Endothelial cell of hepatic sinusoid (primary cell): ENCODE measurements at regions not wholly inside any gene's neighbourhood (a gene's known extent, or its start where the extent isn't known, plus 50 kb on each side); places are given as distances from the start of the nearest gene placed in this dataset.

Experiments used
- in situ Hi-C: cut with HindIII; loops from 2 replicates; pipeline ENCODE4 v1.10.0; 2017; ENCODE audit warnings: low sequenced_read_pairs

DNA sequence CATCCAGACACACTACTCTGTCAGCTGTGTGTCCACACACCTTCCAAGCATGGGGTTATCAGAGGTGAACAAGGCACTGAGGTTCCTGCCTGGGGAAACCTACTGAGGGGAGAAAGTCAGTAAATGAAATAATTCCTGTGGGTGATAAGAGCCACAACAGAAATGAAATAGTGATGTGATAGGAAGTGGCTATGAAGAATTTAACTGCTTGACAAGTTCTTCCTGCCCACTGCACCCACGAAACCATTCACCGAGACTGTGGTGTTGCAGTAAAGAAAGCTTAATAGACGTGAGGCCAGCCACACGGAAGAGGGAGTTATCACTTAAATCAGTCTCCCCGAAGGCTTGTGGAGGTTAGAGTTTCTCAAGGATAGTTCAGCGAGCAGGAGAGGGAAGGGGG lies 353.1 kb downstream of the UQCRFS1 start:
- in situ Hi-C loops, result no loop called here

DNA sequence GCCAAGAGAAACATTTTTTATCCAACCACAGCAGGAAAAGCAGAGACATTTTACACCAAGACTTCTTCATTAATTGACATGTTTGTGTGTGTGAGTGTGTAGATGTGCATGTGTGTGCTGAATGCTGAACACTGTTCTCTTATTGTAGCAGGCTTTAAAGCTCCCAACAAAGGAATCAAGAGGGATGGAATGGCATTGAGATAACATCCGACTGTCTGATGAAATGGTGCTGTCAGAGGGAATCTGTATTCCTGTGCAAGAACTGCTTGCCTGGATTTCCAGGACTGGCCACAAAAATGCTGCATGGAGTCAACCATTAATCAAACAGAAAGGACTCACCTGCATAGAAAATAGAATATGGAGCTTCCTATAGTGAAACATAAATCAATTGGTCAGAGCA lies 354.0 kb downstream of the UQCRFS1 start:
- in situ Hi-C loops, result no loop called here

- in situ Hi-C loops, result no loop called here
Measured at GRCh38 chr19:28857967-28858366, 355.0 kb downstream of the UQCRFS1 start.

DNA sequence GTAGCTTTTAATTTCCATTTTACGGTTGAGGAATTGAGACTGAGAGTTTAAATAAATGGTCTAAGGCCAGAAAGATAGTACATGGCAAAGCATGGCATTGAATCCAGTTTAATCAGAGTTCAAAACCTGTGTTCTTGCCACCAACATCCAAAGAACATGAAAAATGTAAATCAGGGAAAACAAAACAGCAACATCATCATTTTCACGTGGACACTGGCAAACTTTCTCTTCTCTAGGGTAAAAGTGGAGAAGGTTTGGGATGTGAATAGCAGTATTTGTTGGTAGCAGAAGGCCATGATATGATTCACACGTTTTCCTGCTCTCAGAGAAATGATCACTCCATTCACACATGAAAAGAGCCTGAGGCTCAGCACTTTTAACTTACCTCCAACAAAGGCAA lies 357.7 kb downstream of the UQCRFS1 start:
- in situ Hi-C loops, result no loop called here

GRCh38 chr19:28847468-28847867 lies 365.5 kb downstream of the UQCRFS1 start:
- in situ Hi-C loops, result no loop called here

DNA sequence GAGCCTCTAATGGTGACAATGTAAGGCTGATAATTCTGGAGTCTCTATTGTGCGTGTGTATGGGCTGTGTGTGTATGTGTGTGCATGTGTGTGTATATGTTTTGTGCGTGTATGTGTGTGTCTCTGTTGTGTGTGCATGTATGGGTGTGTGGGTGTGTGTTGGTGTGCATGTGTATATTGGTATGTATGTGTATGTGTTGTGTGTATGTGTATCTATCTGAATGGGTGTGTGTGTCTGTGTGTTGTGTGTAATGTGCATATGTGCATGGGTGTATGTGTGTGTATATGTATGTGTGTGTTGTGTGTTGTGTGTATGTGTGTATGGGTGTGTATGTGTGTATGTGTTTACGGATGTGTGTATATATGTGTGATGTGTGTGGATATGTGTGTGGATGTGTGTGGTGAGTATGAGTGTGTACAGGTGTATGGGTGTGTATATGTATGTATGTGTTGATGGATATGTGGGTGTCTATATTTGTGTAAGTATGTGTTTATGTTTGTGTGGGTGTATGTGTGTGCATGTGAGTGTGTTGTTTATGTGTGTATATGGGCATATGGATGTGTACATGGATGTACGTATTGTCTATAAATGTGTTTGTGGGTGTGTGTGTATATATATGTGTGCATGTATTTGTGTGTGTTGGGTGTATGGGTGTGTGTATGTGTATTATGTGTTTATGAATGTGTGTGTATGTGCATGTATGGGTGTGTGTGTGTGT lies 366.7 kb downstream of the UQCRFS1 start:
- in situ Hi-C loops, result no loop called here

DNA sequence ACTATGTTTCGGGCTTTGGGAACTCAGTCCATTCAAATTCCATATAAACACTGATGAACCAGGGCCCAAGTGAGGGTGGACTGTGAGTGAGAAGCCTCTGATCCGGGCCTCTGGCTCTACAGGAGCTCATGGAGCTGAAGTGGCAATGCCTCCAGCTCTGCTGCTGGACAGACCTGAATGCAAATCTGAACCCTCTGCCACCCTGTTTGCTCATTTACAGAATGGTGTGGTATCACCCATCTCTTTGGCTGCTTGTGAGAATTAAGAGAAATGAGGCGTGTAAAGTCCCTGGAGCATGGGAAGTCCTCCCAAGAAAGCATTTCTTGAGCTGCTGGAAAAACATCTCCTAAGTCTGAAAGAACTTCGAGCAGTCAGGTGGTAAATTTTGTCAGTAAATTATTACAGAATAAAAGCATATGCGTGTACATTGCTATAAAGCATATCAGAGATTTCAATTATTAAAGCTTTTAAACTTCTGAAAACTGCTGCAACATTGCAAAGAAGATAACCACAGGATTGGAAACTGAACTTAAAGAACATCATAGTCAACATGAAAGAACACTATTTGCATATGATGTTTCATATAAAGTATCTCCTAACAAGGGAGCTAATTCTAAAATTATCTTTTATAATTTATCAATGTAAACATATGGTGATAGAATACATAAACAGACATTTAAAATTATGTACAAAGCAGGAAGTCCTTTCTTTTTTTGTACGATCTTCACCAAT lies 369.0 kb downstream of the UQCRFS1 start:
- in situ Hi-C loops, result no loop called here

GRCh38 chr19:28841531-28841930 lies 371.4 kb downstream of the UQCRFS1 start:
- in situ Hi-C loops, result no loop called here

DNA sequence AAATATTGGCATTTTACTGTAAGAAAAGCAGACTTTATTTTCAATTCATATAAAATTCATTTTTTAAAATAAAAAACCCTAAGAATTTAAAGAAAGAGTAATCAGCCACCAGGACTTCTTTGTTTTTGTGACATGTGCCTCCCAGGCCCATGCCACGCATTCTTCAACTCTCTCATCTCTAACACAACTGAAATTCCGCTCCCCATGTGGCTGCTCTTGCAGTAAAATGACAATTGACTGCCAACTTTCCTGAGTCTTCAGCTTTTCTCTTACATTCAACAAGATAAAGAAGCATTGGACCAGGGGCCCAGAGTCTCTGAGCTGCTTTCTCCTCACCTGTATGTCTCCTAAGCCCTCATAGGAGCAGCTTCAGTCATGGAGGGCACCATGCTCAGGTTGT lies 372.1 kb downstream of the UQCRFS1 start:
- in situ Hi-C loops, result no loop called here

GRCh38 chr19:28839455-28839854 lies 373.5 kb downstream of the UQCRFS1 start:
- in situ Hi-C loops, result no loop called here

DNA sequence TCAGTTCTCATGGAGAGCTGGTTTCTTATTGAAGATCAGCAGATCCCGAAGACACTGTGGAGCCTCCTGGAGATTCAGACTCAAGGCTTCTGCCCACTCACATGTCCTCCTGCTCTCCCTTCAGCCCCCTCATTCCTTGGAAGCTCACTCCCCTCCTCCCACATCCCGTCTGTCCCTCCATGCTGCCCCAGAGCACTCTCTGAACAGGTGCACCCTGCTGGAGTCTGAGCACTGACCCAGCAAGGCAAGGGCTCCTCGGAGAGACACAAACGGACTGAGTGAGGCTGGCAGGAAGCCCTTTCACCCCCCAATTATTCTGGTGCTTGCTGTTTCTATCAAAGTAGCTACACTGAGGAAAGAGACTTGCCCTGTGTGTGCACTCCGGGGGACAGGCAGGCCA lies 374.0 kb downstream of the UQCRFS1 start:
- in situ Hi-C loops, result no loop called here

- in situ Hi-C loops, result no loop called here
Measured at GRCh38 chr19:28836421-28836820, 376.5 kb downstream of the UQCRFS1 start.

GRCh38 chr19:28834996-28835395 lies 378.0 kb downstream of the UQCRFS1 start:
- in situ Hi-C loops, result no loop called here

DNA sequence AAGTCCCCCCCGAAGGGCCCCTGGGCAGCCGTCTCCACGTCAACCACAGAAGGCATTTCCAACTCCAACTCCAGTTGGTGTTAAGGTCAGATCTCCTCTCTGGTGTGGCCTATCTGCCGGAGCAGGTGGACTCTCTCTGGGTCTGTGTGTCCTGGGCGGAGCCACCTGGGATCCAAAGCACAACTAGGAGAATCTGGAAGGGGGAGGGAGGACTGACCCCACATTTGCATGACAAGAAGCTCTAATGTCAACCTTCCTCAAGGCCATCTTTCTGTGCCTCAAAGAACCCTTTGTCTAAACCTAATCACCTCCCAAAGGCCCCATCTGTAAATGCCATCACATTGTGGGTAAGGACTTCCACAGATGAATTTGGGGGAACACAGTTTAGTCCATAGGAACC lies 381.5 kb downstream of the UQCRFS1 start:
- in situ Hi-C loops, result no loop called here

- in situ Hi-C loops, result no loop called here
Measured at GRCh38 chr19:28829762-28830161, 383.2 kb downstream of the UQCRFS1 start.

- in situ Hi-C loops, result no loop called here
Measured at GRCh38 chr19:28829359-28829758, 383.6 kb downstream of the UQCRFS1 start.

DNA sequence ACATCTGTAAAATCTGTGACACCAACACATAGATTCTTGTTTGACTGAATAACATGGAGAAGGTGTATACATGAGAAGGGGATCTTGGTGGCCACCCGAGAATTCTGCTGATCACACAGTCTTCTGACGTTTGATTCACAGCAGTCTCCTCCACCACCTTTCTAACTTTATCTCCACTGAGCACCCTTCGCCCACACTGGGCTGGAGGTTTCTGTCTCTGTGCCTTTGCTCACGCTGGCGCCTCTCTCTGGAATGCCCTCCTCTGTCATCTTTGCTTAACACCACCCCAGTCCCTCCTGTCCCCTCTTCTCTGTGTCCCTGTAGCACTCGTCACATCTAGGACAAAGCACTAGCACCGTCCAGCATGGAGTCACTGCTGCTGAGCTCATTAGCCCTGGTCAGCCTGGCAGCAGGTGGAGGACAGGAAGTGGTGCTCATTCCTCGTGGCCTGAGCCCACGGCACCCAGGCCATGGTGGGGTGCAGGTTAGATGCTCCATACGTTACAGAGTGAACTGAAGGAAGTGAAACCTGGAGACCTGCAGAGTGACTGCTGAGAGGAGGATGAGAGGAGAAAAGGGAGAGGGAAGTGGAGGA lies 384.6 kb downstream of the UQCRFS1 start:
- in situ Hi-C loops, result no loop called here

GRCh38 chr19:28827382-28827781 lies 385.6 kb downstream of the UQCRFS1 start:
- in situ Hi-C loops, result no loop called here

DNA sequence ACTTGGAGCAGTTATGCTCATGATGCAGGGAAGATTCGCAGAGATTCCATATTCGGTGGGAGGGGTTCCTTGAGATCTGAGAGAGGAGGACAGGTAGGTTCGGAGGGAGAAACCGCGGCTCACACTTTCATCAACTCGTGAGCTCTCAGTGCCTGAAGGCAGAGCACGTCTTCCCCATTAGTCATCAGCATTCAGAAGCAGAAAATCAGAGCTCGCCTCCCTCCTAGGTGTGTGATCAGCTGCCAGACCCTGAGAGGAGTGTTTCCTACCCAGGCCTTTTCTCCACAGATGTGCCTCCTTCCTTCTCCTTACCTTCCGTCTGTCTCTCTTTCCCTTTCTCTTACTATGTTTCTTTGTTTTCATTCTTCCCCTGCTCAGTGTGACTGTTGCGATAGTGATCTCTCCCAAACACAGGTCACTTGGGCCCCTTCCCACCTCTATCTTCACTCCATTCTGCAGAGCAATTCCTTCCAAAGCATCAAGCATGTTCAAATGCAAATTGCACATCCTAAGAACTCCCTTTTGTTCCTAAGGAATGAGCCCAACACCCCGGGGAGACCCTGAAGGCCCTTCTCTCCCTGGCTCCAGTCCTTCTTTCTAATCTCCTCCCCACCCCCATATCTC lies 389.5 kb downstream of the UQCRFS1 start:
- in situ Hi-C loops, result no loop called here

GRCh38 chr19:28820289-28820688 lies 392.7 kb downstream of the UQCRFS1 start:
- in situ Hi-C loops, result no loop called here

GRCh38 chr19:28815257-28815656 lies 397.7 kb downstream of the UQCRFS1 start:
- in situ Hi-C loops, result no loop called here

DNA sequence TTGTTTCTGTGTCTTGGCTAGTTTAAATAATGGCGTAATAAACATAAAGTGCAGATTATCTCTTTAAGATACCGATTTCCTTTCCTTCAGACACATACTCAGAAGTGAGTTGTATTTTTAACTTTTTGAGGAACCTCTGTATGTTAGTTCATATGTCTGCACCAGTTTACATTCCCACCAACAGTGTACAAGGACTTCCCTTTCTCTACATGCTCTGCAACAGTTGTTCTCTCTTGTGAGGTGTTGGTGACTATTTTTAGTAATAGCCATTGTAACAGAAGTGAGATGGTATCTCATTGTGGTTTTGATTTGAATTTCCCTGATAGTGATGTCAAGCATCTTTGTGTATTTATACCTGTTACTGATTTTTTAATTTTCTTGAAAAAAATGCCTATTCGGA lies 418.6 kb downstream of the UQCRFS1 start:
- in situ Hi-C loops, result no loop called here
